HCT116 (cell line): ENCODE measurements at regions not wholly inside any gene's neighbourhood (a gene's known extent, or its start where the extent isn't known, plus 50 kb on each side); places are given as distances from the start of the nearest gene placed in this dataset.

Experiments
- CTCF ChIP-seq, 3 experiments: fragments of 200-600 bp in 1 of 3; sonication (generic) in 1 of 3; IDR thresholded peaks in 2 of 3; conservative IDR thresholded peaks in 1 of 3; 2 replicates each; pipeline ENCODE4 v1.5.1; 2012 to 2017; ENCODE audit warnings: low read depth in 2 of 3, low read length in 2 of 3, antibody characterized with exemption in 1 of 3, borderline replicate concordance in 1 of 3, control low read depth in 1 of 3, mild to moderate bottlenecking in 1 of 3, mixed read lengths in 1 of 3, mixed run types in 1 of 3, moderate library complexity in 1 of 3; ENCODE audit not compliant: insufficient read depth in 1 of 3
- EZH2phosphoT487 ChIP-seq: fragments of 200-600 bp; IDR thresholded peaks from 2 replicates; pipeline ENCODE4 v1.6.1; 2018; ENCODE audit warnings: antibody characterized with exemption, borderline replicate concordance
- JUND ChIP-seq: IDR thresholded peaks from 2 replicates; pipeline ENCODE4 v1.6.1; 2012
- POLR2A ChIP-seq: IDR thresholded peaks from 2 replicates; pipeline ENCODE4 v1.7.0; 2011; ENCODE audit warnings: borderline replicate concordance; ENCODE audit not compliant: insufficient read depth, insufficient read length; ENCODE audit errors: extremely low read depth
- ZNF274 ChIP-seq: fragments of 200-500 bp; sonication (Bioruptor generic); IDR thresholded peaks from 2 replicates; pipeline ENCODE4 v1.6.1; 2014; ENCODE audit warnings: mild to moderate bottlenecking, low read depth, low read length, inconsistent platforms

- TF ChIP-seq CTCF (IDR thresholded peaks at IDR 0.05 in 2 of 3, conservative IDR thresholded peaks at IDR 0.05 in 1 of 3; ENCODE audit: borderline replicate concordance in 1 of 3, insufficient read depth in 1 of 3, low read depth in 2 of 3, low read length in 2 of 3): no peak
- no peak for TF ChIP-seq JUND
- TF ChIP-seq POLR2A: no peak
- no peak for TF ChIP-seq ZNF274
- TF ChIP-seq EZH2phosphoT487: no peak
Measured at GRCh38 chrX:9403374-9403773, 61.5 kb upstream of the TBL1X start.
